Left renal cortex interstitium (tissue), 4 donors: ENCODE measurements at regions not wholly inside any gene's neighbourhood (a gene's known extent, or its start where the extent isn't known, plus 50 kb on each side); places are given as distances from the start of the nearest gene placed in this dataset.
"Not testable (repeated sequence)": the region's sequence is repeated elsewhere in the genome, so short reads cannot be mapped to it uniquely, and the experiment has no call there.

Source experiments
- DNase-seq, 4 donors: peaks; one replicate each; pipeline ENCODE4 v3.0.0-alpha.2; 2013; ENCODE audit warnings: low read depth in 4 of 4, low spot score in 2 of 4, missing footprints in 1 of 4

DNA sequence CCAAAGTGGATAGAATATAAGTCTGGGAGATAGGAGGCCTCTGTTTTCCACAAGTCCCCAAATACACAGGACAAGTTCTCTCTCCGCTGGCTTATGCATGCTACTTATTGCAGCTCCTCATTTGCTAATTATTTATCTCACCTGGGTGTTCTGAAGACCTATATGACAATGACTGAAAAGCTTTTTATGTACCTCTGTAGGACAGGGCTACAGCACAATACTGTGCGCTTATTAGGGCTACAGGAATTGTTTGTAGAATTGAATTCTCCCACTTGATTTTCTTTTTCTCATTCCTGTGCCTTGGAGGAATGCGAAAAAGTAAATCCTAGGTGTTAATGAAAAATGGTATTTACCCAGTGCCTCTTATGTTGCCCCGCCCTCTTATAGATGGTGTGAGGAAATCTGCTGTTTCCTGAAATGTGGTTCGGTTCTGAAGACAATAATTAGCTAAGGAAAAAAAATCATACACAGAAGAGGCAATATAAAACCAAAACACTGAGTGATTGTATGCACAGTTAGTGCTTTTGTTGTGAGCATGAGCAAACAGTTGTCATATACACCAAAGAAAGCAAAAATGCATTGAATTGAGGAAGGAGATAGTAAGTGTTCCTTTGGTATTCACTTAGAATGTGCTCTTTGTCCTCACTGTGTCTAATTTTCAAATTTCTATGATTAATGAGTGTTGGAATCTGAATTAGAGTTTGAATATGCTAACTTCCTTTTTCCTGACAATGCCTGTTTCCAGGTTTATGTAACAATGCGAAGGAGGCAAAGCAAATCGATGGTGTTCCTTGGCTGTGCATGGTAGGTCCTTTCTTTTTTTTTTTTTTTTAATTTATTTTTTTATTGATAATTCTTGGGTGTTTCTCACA, 78.7 kb upstream of the PNPT1 start:
- DNase-seq, result no peak

DNA sequence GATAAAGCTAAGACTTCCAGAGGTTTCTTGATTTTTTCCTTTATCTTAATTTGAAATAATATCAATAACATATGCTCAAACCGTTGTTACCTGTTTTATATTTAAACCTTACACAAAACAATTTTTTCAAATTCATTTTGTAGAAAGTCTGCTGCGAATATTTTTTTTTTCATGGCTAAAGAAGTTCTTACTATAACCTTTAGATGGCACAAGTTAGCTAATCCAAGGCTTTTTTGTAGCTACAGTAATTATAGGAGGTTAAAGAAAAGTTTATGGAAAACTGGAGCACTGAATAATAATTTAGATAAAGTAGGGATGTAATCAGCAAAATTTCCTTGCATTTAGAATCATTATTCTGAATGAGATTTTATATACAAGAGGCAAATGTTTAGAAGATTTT, 78.0 kb upstream of the PNPT1 start:
- DNase-seq, result peak in 1 of 4 donors; percentile 13

DNA sequence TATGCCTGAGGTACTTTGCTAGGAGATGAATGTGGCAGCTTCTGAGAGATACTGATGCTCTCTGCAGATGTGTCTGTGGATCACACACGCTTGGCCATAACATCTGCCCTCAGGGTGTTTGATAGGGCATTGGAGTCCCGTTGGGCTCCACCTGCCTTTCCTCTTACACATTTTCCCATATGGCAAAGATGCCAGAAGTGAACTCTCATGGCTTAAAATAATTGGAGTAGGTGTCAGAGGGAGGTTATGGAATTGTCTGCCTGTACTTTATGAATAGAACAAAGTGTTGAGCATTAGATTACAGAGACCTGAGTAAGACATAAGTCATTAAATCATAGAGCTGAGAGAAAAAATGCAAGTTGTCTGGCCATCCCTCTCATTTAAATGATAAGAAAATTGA, 75.3 kb upstream of the PNPT1 start:
- DNase-seq, result no peak

DNA sequence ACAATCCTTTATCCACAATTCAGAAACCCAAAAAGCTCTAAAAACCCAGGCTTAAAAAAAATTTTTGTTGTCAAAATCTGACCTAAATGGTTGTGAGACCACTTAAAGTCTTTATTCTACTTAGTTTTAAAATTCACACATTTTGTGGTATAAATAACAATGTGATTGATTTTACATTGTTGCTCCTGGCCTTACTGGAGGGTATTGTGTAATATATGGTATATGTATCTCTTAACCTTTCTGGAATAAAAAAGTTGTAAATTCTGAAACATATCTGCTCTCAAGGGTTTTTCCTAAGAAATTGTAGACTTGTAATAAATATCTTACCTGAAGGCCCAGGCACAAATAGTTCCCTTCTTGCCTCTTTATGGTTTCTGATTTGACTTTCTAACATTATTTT, 73.3 kb upstream of the PNPT1 start:
- DNase-seq, result no peak

DNA sequence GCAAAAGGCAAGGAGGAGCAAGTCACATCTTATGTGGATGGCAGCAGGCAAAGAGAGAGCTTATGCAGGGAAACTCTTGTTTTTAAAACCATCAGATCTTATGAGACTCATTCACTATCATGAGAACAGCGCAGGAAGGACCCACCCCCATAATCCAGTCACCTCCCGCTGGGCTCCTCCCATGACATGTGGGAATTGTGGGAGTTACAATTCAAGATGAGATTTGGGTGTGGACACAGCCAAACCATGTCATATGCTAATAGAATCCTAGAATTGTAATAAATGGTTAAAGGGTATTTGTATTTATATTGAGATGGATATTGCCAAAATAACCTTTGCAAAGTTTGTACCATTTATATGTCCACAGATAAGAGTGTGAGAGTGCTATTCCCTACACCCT, 72.1 kb upstream of the PNPT1 start:
- DNase-seq, result not testable (repeated sequence)

DNA sequence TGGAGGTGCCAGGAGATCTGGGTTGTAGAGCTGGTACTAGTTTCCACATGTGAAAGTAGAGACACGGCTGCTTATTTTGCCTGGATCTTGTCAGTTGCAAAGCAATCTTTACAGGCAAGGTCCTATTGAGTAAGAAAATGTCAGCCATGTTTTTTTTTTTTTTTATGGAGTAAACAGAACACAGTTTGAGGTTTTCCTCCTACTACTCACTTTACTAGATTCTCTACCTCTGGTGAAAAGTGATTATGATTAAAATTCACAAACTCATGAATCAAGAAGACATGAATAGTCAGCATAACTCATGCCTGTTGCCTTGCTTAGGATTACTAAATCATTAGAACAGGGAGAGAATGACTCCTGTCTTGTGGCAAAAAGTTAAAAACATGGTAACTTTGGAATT, 70.1 kb upstream of the PNPT1 start:
- DNase-seq, result no peak

DNA sequence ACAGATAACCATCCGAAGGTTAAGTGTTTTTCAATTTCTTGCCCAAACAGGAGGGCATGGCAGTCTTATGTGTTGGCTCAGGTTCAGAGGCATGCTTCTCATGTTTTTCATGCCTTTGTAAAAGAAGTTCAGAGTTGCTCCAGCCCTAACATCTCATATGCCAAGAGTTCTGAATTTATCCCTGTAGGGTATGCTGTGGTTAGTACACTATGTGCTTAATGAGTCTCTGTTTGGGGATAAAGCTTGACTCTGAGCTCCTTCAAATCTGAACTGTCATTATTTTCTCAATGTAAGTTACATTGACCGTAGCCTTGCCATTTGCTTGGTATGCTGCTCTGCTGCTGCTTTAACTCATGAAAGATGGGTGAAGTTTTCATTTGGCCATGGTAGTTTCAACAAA, 67.9 kb upstream of the PNPT1 start:
- no peak for DNase-seq

DNA sequence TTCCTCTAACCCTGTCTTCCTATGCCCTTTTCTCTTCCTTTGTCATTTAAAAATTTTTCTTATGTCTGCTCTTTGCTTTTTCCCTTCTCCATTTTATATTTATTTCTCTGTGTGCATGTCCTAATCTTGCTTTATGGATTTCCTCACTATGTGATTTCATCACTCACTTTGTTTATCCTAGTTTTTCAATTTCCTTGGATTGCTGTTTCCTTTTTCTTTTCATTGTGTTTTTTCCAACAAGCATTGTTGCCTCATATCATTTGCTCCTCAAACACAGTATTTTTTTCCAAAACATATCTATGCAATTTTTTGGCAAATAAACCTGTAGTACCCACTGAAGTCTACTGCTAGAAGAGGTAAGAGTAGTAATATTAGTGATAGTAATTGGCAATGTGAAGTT, 67.4 kb upstream of the PNPT1 start:
- DNase-seq, result no peak

DNA sequence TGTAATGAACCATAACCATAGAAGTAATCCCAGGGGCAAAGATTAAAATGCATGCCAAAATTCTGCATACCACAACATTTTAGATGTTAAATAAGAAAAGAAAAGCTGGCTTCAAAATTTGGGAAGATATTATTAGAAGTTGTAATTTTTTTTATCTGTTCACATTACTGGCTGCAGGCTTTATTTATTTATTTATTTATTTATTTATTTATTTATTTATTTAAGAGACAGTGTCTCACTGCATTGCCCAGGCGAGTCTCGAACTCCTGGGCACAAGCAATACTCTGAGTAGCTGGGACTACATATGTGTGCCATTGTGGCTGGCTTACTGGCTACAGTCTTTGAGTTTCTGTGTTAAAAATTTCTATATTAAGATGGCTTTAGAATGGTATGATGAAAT, 66.5 kb upstream of the PNPT1 start:
- DNase-seq, result no peak

DNA sequence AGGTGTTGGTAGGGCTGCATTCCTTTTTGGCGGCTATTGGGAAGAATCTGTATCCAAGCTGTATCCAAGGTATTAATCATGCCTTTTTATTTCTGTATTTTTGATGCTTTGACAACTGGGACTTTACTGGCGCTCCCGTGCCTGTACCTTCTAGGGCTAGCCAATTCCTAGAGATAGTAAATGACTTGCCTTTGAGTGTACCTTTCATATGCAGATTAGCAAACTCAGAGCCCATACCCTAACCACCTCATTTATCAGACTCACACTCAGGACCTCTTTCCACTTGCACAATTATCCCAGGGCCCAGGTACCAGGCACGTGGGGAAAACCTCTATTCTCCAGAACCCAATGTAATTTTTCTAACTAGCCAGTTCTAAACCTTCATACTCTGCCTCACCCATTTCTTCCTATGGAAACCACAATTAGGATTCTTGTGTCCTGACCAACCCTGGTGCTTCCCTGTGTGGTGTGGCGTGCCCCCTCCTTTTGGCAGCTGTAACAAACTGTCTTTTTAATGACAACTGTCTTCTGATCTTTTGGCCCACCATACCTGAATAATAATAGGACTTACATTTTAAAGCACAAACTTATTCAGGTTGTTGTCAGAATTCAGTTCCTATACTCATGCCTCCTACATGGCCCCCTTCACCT, 65.8 kb upstream of the PNPT1 start:
- DNase-seq, result no peak

DNA sequence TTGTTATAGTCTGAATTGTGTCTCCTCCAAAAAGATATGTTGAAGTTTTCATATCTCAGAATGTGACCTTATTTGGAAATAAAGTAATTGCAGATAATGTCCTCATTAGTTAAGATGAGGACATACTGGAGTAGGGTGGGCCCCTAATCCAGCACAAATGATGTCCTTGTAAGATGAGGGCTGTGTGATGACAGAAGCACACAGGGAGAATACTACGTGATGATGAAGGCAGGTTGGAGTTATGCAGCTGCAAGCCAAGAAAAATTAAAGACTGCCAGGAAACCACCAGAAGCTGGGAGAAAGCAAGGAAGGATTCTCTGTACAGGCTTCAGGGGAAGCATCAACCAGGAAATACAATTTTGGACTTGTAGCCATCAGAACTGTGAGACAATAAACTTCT, 58.3 kb upstream of the PNPT1 start:
- DNase-seq, result no peak

DNA sequence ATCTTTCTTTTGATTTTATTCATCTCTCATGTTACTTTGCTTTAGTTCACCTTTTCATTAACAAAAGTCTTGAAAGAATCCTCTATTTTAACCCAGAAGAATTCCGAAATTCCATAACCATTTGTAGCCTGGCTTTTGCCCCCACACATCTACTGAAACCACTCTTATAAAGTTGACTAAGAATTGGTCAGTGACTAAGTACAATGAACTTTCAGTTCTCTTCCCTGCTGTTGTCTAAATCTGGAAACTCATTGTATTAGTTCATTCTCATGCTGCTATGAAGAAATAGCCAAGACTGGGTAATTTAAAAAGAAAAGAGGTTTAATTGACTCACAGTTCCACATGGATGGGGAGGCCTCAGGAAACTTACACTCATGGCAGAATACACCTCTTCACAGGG, 49.9 kb upstream of the PNPT1 start:
- DNase-seq, result no peak
